ENCODE measurements at regions not wholly inside any gene's neighbourhood (a gene's known extent, or its start where the extent isn't known, plus 50 kb on each side); places are given as distances from the start of the nearest gene placed in this dataset.

DNA sequence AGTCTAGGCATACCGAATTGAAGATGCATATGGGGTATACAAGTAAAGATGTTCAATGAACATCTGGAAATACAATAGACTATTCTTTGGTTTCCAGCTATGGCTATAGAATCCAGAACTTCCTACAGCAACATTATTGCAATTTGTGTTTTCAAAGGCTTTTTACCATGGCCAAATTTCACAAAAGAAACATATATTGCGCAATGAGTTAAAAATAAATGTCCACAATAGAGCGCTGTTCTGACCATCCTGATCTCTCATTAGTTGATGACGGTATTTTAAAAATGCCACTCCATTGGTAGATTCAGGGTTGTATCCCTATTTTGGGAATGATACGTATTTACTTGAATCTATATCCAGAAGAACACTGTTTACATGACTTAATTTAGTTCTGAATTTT, 139.2 kb downstream of the LINC00632 start:
- no peak for DNase-seq

DNA sequence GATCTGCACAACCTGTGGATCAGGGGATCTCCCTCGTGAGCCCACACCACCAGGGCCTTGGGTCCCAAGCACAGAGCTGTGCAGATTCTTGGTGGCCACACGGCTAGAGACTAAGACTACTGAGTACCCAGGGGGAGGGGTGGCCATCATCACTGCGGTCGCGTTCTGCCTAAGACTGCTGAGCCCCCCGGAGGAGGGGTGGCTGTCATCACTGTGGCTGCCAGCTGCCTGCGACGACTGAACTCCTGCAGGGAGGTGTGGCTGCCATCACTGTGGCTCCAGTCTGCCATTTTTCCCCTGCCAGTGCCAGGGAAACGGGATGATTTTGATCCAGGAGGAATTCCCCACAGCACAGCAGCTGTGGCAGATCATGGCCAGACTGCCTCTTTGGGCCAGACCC, 141.7 kb upstream of the SPANXB1 start:
- no peak for DNase-seq

DNA sequence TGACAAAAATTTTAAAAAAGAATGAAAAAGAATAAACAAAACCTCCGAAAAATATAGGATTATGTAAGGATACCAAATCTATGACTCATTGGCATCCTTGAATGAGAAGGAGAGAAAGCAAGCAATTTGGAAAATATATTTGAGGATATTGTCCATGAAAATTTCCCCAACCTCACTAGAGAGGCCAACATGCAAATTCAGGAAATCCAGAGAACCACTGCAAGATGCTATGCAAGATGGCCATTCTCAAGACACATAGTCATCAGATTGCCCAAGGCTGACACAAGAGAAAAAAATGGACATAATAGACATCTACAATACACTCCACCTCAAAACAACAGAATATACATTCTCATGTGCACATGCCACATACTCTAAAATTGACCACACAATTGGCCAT, 135.9 kb upstream of the SPANXB1 start:
- no peak for DNase-seq

DNA sequence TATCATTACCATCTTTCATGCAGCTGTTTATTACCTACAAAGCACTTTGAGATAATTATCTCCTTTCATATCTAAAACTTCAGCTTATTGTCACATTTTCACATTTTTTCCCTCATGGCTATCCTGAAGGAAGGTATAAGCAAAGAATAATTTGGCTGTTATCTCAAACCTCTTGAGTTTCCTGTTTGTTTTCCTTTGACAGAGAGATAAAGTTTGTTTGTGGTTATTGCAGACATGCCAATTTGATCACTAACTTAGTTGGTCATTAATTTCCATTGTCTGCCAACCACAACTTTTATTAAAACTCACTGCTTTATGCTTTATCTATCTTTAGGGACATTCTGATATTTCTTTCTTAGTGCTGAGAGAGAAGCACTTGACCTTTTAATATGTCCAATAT, 89.8 kb upstream of the SPANXB1 start:
- DNase-seq = no peak

DNA sequence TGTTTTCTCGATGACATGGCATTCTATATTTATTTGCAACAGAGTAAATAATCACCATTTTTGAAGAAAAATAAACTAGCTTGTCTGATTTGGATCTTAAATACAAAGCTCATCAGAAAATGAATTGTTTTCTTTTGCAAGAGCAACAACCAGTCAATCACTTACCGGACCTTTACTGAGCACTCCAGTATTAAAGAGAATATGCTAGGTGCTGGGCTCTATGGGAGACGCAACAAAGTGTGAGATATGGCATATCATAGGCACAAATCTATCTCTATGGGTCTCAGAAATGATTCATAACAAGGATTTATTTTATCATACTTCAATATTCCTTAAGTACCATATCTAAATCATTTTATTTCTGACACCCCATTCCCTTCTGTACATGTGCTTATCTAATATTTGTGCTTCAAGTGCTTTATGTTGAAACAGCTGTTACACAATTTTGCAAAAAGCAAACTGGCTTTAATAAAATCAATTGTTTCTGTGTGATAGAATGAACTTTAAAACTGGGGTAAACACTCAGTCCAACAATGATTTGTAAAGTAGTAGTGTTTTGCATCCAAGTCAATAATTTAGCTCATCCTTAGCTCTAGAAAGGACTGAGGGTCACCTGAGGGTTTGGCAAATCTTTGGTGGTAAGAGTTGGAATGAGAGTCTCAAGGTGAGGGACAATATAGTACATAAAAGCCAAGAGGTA, 88.4 kb upstream of the SPANXB1 start:
- DNase-seq = no peak

DNA sequence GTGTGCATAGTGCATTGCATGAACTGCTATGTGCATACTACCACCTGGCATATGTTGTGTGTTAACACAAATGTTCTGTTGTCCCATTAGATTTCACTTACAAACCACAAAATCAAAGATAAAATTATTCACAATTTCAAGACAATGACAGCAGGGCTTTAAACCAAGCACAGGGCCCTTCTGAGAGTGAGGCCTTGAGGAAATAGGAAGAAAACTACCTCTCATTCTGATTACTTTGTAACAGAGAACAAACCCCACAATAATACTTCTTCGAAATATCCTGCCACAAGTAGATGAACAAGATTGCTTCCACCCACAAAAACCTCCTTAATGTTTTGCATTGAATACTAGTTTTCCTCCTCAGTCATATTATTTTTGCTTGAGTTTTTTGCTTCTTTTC, 85.5 kb upstream of the SPANXB1 start:
- no peak for DNase-seq

DNA sequence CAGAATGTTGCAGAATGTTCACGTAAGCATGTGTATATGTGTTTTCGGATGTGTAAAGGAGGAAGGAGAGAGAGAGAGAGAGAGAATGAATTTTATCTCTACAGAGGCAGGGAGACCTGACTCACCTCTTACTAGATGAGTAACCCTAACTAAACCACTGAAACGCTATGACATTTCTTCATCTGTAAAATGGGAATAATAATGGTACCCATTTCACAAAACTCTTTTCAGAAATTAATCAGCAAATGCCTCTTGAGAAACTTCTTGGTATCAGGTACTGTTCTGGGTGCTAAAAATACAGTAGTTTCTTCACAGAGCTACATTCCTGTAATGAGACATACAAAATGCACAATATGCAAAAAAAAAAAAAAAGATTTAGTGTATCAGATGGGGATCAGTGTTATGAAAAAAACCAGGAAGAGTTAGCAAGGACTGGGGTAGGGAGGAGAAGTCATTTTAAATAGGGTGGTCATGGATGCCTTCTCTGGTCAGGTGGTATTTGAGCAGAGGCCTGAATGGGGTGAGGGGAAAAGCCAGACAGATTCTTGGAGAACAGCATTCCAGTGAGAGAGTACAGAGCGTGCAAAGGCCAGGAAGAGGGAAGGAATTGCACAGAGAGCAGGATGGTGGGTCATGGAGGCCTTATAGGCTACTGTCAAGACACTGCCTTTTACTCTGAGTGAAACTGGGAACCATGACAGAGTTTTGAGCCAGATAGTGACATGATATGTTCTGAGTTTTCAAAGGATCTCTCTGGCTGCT, 84.9 kb upstream of the SPANXB1 start:
- DNase-seq = no peak

DNA sequence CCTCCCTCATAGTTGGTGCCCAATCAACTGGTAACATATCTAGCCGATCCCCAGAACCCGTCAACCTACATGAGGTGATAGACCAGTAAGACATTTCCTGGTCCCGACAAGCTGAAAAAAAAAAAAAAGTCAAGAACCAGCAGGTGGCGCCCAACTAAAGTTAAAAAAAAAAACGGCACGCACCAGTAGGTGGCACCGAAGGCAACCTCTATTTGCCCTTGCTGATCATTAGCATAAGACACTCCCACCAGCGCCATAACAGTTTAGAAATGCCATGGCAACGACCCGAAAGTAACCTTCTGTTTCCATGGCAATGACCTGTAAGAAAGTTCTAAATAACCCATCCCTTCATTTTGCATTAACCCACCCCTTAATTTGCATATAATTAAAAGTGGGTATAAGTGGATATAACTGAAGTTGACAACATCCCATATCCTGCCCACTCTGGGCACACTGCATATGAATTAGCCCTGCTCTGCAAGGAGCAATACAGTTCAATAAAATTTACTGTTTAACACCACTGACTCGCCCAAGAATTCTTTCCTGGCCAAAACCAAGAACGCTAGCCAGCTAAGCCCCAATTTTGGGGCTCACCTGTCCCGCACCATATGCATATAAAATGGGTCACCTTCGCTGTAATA, 83.9 kb upstream of the SPANXB1 start:
- peak; percentile 54 for DNase-seq

DNA sequence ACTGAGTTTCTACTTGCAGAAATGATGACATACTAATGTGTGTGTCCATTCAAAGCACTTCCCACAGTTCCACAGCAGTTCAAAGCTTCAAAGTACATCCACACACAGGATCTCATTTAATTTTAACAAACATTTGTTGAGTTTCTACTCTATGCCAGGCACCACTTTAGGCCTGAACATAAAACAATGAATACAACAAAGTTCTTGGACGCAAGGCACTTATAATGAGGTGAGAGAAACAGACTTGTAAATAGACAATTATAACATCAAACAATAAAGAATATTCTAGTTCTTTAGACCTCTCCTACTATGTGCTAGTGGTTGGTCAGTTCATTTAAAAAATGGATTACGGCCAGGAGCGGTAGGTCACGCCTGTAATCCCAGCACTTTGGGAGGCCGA, 82.0 kb upstream of the SPANXB1 start:
- DNase-seq = no peak

DNA sequence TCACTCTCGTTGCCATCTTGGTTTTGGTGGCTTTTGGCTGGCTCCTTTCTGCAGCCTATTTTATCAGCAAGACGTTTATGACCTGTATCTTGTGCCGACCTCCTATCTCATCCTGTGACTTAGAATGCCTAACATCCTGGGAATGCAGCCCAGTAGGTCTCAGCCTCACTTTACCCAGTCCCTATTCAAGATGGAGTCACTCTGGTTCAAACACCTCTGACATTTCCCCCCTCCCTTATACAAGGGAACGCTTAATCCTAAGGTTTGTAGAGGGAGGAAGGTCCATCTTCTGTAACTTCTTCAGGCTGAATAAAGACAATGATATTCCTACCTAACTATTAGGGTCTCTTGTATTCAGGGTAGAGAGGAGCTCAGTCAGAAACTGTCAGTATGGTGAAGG, 79.3 kb upstream of the SPANXB1 start:
- no peak for DNase-seq

DNA sequence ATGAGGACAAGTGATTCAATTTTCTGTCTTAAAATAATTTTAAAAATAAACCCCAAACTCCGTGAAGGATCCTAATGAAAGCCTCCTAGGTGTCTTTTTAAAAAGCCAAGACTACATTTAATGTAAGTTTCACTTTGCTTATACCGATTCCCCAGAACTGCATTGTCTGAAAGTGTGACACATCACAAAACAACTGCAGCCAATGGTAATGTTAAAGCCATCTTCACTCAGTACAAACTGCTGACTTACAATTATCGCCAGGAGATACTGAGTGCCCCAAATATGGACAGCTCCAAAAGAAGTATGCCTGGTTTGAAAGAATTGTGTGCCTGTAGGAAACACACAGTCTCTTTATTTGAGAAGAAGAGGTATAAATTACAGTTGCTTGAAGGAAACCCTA, 73.7 kb upstream of the SPANXB1 start:
- no peak for DNase-seq

DNA sequence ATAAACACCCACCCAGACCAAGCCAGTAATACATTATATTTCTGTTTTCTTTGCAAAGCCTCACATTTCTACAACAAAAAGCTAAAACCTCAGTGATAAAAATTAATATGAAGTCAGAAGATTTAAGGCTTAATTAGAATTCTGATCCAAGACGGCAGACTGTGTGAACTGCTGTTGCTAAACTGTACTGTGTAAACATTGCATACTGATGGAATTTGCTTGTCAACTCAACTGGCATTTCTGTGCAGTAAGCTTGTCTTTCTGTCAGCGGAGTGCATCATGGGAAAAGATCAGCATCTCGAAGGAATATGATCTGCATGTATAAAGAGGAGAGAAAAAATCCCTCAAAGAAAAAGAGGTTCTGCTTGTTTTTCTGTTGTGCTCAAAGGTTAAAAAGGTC, 69.4 kb upstream of the SPANXB1 start:
- DNase-seq = no peak

DNA sequence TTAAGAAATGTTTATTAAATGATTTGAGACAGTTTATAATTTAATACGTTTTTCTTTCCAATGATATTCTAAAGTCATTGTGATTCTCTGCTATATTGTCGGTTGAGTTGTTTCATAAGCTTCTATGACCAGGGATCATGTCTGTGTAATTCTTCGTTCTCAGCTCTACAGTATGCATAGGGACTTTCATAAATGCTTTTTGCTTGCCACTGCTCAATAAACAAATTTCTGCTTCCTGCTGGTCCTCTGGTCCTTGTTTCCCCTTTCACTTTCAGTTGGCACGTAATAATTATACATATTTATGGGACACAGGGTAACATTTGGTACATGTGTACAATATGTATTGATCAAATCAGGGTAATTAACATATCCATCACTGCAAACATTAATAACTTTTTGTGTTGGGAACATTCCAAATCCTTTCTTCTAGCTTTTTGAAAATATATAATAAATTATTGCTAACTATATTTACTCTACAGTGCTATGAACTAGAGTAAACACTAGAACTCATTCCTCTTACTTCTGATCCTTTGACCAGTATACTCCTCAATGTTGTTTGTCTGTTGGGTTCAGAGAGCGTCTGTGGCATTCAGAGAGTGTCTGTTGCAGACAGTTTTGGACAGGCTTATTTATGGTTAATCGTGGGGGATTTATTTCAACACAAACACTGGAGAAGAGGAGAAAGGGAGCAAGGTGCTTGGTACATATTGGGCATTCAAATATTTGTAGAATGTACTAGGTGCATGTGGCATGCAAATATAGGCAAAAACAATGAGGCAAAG, 68.3 kb upstream of the SPANXB1 start:
- no peak for DNase-seq

DNA sequence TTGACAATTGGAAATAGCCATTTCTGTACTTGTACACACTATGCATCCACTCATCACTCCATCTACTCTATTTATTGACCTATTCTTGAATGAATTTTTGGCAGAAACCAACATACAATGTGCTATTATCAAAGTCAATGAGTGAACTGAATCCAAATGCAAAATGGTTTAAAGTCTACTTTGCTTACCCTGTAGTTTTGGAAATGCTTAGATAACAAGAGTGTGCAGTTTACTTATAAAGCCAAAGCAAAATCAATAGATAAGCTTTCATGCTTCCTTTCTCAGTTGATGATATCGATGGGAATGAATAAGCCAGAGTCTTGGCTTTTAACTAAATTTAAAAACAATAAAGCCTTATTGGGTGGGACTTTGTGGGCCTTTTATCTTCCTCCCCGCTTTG, 58.9 kb upstream of the SPANXB1 start:
- DNase-seq = no peak

DNA sequence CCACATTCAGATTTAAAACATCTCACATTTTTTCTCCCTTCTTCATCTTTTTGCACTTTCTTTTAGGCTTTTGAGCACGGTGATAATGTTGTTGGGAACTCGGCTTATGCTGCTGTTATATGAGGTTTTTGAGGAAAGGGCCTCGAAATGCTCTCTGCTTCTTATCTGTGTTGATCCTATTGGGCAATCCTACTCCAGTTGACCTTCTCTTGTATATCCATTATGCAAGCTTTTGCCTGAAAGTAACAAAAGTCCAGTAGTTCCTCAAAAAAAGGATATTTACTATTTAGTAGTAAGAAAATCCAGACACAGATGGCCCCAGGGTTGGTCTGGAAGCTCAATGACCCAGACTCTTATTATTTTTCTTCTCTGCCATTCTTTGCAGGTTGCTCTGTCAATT, 57.7 kb upstream of the SPANXB1 start:
- DNase-seq = no peak

DNA sequence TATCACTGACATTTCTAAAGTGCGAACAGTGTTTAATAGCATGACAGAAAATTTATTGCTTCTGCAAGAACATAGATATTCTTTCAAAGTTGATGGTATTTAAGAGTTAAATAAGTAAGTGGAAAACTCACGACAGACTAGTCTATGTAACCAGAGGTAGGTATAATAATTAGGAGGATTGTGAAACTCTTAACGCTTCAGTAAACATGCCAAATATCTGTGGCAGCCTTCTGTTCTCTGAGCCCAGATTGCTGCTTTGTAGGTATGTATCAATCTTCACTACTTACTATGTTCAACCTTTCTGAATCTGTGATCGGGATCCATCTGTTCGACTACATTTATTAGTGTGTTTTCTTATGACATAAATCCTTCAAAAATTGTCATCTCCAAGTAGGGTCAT, 53.6 kb upstream of the SPANXB1 start:
- DNase-seq = no peak

DNA sequence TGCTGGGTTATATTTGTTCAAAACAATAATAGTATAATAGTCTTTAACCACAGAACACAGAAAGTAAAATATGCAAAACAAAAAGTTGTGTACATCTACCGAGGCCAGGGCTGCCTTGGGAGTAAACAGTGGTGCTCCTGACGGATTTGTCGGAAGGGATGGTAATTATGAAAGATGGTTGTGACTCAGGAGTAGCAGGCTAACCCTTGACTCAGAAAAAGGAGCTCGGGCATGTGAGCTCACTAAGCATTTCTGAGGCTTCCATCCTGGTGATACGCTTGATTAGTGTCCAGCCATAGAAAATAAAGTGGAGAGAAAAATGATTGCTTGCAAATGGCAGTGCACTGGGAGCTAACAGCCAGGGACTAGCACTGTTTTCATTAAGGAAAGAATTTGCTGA, 53.2 kb upstream of the SPANXB1 start:
- DNase-seq = no peak

Measured in DMS 273 treated with DMSO at 0.1 percent for 48 hours (cell line).